ENCODE measurements at regions not wholly inside any gene's neighbourhood (a gene's known extent, or its start where the extent isn't known, plus 50 kb on each side); places are given as distances from the start of the nearest gene placed in this dataset.
A peak's percentile ranks its signal among the peaks of the same experiment; 100 is the strongest.

GRCh38 chr3:109819734-109820133 is 482.4 kb upstream of the DPPA4 start:
- TF ChIP-seq TEAD4 (IDR thresholded peaks at IDR 0.05) (no peak), TCF12 (IDR thresholded peaks at IDR 0.05; ENCODE audit: low read depth) (no peak), NFIC (IDR thresholded peaks at IDR 0.05) (peak; percentile 15; the same call in 1 of the 2 replicates)

- no peak for TF ChIP-seq YY1 (IDR thresholded peaks at IDR 0.05; ENCODE audit: low read depth)
- no peak for TF ChIP-seq CREB1 (IDR thresholded peaks at IDR 0.05; ENCODE audit: low read depth)
- TF ChIP-seq CEBPB (IDR thresholded peaks at IDR 0.05): no peak
Measured at GRCh38 chr3:109825971-109826810, 488.8 kb upstream of the DPPA4 start.

- TF ChIP-seq USF1 (IDR thresholded peaks at IDR 0.05) (no peak), TAF1 (IDR thresholded peaks at IDR 0.05; ENCODE audit: low read depth) (no peak), YY1 (IDR thresholded peaks at IDR 0.05; ENCODE audit: low read depth) (no peak), CEBPB (IDR thresholded peaks at IDR 0.05) (no peak), NFIC (IDR thresholded peaks at IDR 0.05) (no peak), TCF12 (IDR thresholded peaks at IDR 0.05; ENCODE audit: low read depth) (no peak), EP300 (IDR thresholded peaks at IDR 0.05; ENCODE audit: borderline replicate concordance) (no peak)
Measured at GRCh38 chr3:109831403-109831802, 494.1 kb upstream of the DPPA4 start.

- TF ChIP-seq EGR1 (IDR thresholded peaks at IDR 0.05) (no peak), REST (IDR thresholded peaks at IDR 0.05; ENCODE audit: low read depth) (no peak), CREB1 (IDR thresholded peaks at IDR 0.05; ENCODE audit: low read depth) (no peak), MAX (IDR thresholded peaks at IDR 0.05) (no peak), CEBPB (IDR thresholded peaks at IDR 0.05) (no peak), TEAD4 (IDR thresholded peaks at IDR 0.05) (no peak)
Measured at GRCh38 chr3:109835958-109836357, 498.6 kb upstream of the DPPA4 start.

GRCh38 chr3:109851854-109852253 is 514.5 kb upstream of the DPPA4 start:
- TF ChIP-seq TAF1 (IDR thresholded peaks at IDR 0.05; ENCODE audit: low read depth): no peak
- TF ChIP-seq ZBTB7A (IDR thresholded peaks at IDR 0.05; ENCODE audit: low read depth): no peak
- TF ChIP-seq REST (IDR thresholded peaks at IDR 0.05; ENCODE audit: low read depth): no peak
- no peak for TF ChIP-seq TCF12 (IDR thresholded peaks at IDR 0.05; ENCODE audit: low read depth)
- TF ChIP-seq MAX (IDR thresholded peaks at IDR 0.05): no peak
- no peak for TF ChIP-seq TEAD4 (IDR thresholded peaks at IDR 0.05)
- TF ChIP-seq CEBPB (IDR thresholded peaks at IDR 0.05): no peak
- TF ChIP-seq EGR1 (IDR thresholded peaks at IDR 0.05): no peak
- no peak for TF ChIP-seq FOXM1 (IDR thresholded peaks at IDR 0.05; ENCODE audit: borderline replicate concordance, low read depth)
- no peak for TF ChIP-seq CREB1 (IDR thresholded peaks at IDR 0.05; ENCODE audit: low read depth)
- TF ChIP-seq USF1 (IDR thresholded peaks at IDR 0.05): no peak
- no peak for TF ChIP-seq EP300 (IDR thresholded peaks at IDR 0.05; ENCODE audit: borderline replicate concordance)
- TF ChIP-seq RAD21 (IDR thresholded peaks at IDR 0.05; ENCODE audit: low read depth): no peak
- TF ChIP-seq NFIC (IDR thresholded peaks at IDR 0.05): no peak
- no peak for TF ChIP-seq YY1 (IDR thresholded peaks at IDR 0.05; ENCODE audit: low read depth)

GRCh38 chr3:109852283-109852682 is 514.9 kb upstream of the DPPA4 start:
- TF ChIP-seq REST (IDR thresholded peaks at IDR 0.05; ENCODE audit: low read depth): no peak
- no peak for TF ChIP-seq CEBPB (IDR thresholded peaks at IDR 0.05)
- no peak for TF ChIP-seq EGR1 (IDR thresholded peaks at IDR 0.05)
- no peak for TF ChIP-seq TCF12 (IDR thresholded peaks at IDR 0.05; ENCODE audit: low read depth)
- no peak for TF ChIP-seq YY1 (IDR thresholded peaks at IDR 0.05; ENCODE audit: low read depth)
- no peak for TF ChIP-seq TEAD4 (IDR thresholded peaks at IDR 0.05)
- no peak for TF ChIP-seq RAD21 (IDR thresholded peaks at IDR 0.05; ENCODE audit: low read depth)
- TF ChIP-seq FOXM1 (IDR thresholded peaks at IDR 0.05; ENCODE audit: borderline replicate concordance, low read depth): no peak
- TF ChIP-seq EP300 (IDR thresholded peaks at IDR 0.05; ENCODE audit: borderline replicate concordance): no peak
- TF ChIP-seq USF1 (IDR thresholded peaks at IDR 0.05): no peak
- no peak for TF ChIP-seq ZBTB7A (IDR thresholded peaks at IDR 0.05; ENCODE audit: low read depth)

All from Ishikawa (cell line).